HG02588 (cell line): ENCODE measurements at regions not wholly inside any gene's neighbourhood (a gene's known extent, or its start where the extent isn't known, plus 50 kb on each side); places are given as distances from the start of the nearest gene placed in this dataset.

Experiments used
- ATAC-seq: cut with Tn5 transposase; IDR thresholded peaks from one replicate; pipeline ENCODE4 v1.9.1; 2021; ENCODE audit warnings: mild to moderate bottlenecking, moderate library complexity; ENCODE audit not compliant: unreplicated experiment

DNA sequence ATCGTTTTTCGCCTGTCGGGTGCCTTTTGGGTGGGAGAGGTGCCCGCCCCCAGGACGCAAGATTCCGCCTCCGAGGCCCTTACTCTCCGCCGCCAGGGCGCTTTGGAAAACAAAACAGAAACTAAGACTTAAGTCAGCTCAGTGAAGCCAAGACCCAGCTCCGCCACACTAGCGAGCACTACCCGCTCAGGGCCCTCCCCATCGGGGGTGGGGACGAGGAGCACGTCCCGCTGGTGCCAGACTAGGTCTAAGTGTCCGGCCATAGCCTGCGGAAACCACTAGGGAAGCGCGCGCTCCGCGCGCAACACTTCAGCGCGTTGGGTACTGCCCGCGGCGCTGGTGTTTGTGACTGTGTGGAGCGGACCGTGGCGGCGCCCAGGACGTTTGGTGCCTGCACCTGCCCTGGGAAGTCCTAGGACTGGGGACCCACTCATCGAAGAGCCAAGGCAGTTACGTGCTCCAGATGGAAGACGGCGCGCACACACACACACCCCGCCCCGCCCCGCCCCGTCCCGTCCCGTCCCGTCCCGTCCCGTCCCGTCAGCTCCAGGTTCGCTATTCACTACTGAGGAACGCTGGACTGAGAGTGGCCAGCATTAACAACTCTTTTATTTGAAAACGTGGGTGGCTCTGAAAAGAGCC is 57.6 kb upstream of the BOLA1 start:
- peak; percentile 44 for ATAC-seq

DNA sequence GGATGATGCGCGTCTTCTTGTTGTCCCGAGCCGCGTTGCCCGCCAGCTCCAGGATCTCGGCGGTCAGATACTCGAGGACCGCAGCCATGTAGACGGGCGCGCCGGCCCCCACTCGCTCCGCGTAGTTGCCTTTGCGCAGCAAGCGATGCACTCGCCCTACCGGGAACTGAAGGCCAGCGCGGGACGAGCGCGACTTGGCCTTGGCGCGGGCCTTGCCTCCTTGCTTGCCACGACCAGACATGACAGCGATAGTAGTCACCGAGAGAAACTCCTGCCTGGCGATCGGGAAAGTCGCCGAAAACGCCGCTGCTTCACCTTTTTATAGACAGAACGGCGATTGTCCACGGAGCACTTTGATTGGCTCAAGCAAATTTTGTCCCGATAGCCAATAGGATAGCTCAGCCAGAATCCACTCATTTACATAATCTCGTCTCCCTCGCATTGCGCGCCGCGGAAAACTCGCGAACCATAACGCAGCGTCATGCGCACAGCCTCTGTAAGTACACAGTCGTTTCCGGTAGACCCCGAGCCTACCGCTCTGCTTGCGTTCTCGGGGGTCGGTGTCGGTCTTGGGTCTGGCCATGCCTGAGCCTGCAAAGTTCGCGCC is 56.8 kb upstream of the BOLA1 start:
- ATAC-seq, result peak; percentile 64

DNA sequence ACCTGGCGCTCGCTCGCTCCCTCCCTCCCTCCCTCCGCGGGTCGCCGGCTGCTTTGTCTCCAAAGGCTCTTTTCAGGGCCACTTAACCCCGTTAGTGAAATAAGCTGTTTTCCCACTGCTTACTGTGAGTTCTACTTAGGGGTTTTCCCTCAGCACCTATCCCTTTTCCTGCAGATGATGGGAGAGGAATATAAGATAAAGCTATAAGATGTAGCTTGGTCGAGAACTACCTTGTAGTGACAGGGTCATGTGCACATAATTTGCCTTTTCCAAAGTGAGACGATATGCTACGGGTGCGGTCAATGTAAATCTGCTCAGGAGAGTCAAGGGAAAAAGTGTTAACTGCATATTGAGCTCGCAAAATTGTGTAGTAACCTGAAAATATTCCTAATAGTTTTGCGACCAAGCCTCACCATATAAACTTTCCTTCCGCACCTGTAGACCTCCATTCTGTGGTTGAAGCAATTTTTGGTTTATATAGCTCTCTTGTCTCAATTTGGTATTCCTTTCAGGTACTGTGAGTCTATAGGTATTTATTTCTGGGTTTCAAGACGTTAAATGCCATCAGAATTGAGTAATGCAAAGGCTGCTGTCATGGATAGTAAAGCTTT is 55.8 kb upstream of the BOLA1 start:
- ATAC-seq, result no peak

GRCh38 chr1:149844101-149844500 is 55.3 kb upstream of the BOLA1 start:
- no peak for ATAC-seq

GRCh38 chr1:149844650-149845255 is 54.6 kb upstream of the BOLA1 start:
- ATAC-seq, result no peak

DNA sequence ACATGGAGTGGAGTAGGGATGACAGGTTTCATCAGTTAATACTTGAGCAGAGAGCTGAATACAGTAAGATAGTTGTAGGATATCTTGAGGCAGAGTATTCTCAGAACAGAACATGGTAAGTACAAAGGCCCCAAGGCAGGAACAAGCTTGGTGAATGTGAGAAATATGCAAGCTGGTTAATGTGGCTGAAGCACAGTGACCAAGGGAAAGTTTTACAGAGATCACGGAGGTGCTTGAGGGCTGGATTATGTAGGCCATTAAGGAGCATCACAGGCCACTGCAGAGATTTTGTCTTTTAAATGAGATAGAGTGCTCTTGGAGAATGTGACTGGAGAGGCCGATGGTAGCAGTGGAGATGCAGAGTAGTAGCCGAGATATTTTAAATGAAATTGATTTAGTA is 54.0 kb upstream of the BOLA1 start:
- ATAC-seq, result no peak

DNA sequence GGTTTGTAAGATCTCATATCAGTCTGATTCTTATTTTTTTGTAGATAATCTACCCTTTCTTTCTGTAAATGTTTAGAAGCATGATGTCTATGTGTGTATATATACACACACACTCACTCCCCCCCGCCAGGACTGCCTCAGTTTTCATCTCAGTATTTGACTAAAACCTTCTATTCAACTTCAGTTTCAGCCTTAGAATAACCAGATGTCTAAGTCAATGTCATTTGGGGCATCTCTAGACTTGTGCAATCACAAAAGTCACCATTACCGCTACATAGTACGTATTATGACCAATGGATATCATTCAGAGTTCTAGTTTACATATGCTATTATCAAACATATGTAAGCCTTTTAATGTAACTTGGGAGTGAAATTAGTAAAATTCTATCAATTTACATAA is 53.3 kb upstream of the BOLA1 start:
- no peak for ATAC-seq

GRCh38 chr1:149846593-149847466 is 52.5 kb upstream of the BOLA1 start:
- no peak for ATAC-seq

- no peak for ATAC-seq
These were observed 50.8 kb upstream of the BOLA1 start for GRCh38 chr1:149848340-149849110.

GRCh38 chr1:149849111-149849946 is 50.0 kb upstream of the BOLA1 start:
- ATAC-seq, result no peak
